Stimulated activated CD8-positive, alpha-beta memory T cell treated with anti-CD3 and anti-CD28 coated beads, Interleukin-15, amount 100 ng/mL, for 48 hours (primary cell): ENCODE measurements at regions not wholly inside any gene's neighbourhood (a gene's known extent, or its start where the extent isn't known, plus 50 kb on each side); places are given as distances from the start of the nearest gene placed in this dataset.
"Not testable (repeated sequence)": the region's sequence is repeated elsewhere in the genome, so short reads cannot be mapped to it uniquely, and the experiment has no call there.

Experiments
- DNase-seq, 2 donors: peaks; one replicate each; pipeline ENCODE4 v3.0.0-alpha.2; 2020; ENCODE audit warnings: low read depth in 2 of 2

- DNase-seq, result no peak
Measured at GRCh38 chr5:110242950-110243349, 483.5 kb downstream of the TMEM232 start.

GRCh38 chr5:110248921-110249320 is 477.6 kb downstream of the TMEM232 start:
- no peak for DNase-seq

- no peak for DNase-seq
Measured at GRCh38 chr5:110250355-110250754, 476.1 kb downstream of the TMEM232 start.

GRCh38 chr5:110250755-110251154 is 475.7 kb downstream of the TMEM232 start:
- no peak for DNase-seq

GRCh38 chr5:110251366-110251765 is 475.1 kb downstream of the TMEM232 start:
- DNase-seq, result no peak

GRCh38 chr5:110255194-110255593 is 471.3 kb downstream of the TMEM232 start:
- no peak for DNase-seq

GRCh38 chr5:110256298-110256697 is 470.2 kb downstream of the TMEM232 start:
- no peak for DNase-seq

GRCh38 chr5:110257971-110258370 is 468.5 kb downstream of the TMEM232 start:
- no peak for DNase-seq

GRCh38 chr5:110258460-110259216 is 467.8 kb downstream of the TMEM232 start:
- DNase-seq, result no peak

- DNase-seq, result no peak
Measured at GRCh38 chr5:110262749-110263148, 463.7 kb downstream of the TMEM232 start.

- DNase-seq, result no peak
Measured at GRCh38 chr5:110264661-110265060, 461.8 kb downstream of the TMEM232 start.

- DNase-seq, result no peak
Measured at GRCh38 chr5:110265162-110265561, 461.3 kb downstream of the TMEM232 start.

- no peak for DNase-seq
Measured at GRCh38 chr5:110267714-110268113, 458.8 kb downstream of the TMEM232 start.

GRCh38 chr5:110268283-110268682 is 458.2 kb downstream of the TMEM232 start:
- no peak for DNase-seq

- DNase-seq, result no peak
Measured at GRCh38 chr5:110268985-110269384, 457.5 kb downstream of the TMEM232 start.

- DNase-seq, result no peak
Measured at GRCh38 chr5:110269478-110270142, 456.9 kb downstream of the TMEM232 start.

- DNase-seq, result no peak
Measured at GRCh38 chr5:110275878-110276277, 450.6 kb downstream of the TMEM232 start.

- DNase-seq, result not testable (repeated sequence)
Measured at GRCh38 chr5:110278449-110278848, 448.0 kb downstream of the TMEM232 start.

GRCh38 chr5:110284121-110284520 is 442.4 kb downstream of the TMEM232 start:
- DNase-seq, result not testable (repeated sequence)

GRCh38 chr5:110288766-110289511 is 437.5 kb downstream of the TMEM232 start:
- DNase-seq, result no peak

- no peak for DNase-seq
Measured at GRCh38 chr5:110289512-110289810, 437.0 kb downstream of the TMEM232 start.

- no peak for DNase-seq
Measured at GRCh38 chr5:110290542-110290941, 435.9 kb downstream of the TMEM232 start.

GRCh38 chr5:110294281-110294680 is 432.2 kb downstream of the TMEM232 start:
- no peak for DNase-seq
